Fibroblast of villous mesenchyme (primary cell): ENCODE measurements at regions not wholly inside any gene's neighbourhood (a gene's known extent, or its start where the extent isn't known, plus 50 kb on each side); places are given as distances from the start of the nearest gene placed in this dataset.

Source experiments
- DNase-seq: peaks from one replicate; pipeline ENCODE4 v3.0.0-alpha.2; 2010; ENCODE audit warnings: low read depth
- H3K4me3 ChIP-seq: 2 replicates; pipeline ENCODE4 v1.5.1; 2011; ENCODE audit warnings: low read depth, mild to moderate bottlenecking, low read length
- TF ChIP-seq, protein P1 (sequence below): IDR thresholded peaks from 2 replicates; pipeline ENCODE4 v1.5.1; 2012; ENCODE audit warnings: low read depth, mild to moderate bottlenecking, low read length; ENCODE audit not compliant: insufficient read depth

DNA sequence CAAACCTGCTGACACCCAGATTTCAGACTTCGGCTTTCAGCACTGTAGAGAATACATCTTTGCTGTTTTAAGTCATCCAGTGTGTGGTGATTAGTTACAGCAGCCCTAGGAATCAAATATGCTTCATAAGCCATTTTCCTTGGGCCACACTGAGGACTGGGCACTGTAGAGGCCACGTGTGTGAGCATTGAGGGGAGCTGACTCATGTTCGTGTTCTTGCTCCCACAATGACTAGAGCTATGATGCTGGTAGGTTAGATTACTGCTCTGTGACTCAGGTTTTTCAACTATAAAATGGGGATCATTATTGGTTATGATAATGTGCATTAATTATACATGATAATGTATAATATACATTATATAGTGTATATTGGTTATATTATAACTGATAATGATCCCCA, 96.5 kb upstream of the PALM2AKAP2 start:
- TF ChIP-seq, protein P1, sequence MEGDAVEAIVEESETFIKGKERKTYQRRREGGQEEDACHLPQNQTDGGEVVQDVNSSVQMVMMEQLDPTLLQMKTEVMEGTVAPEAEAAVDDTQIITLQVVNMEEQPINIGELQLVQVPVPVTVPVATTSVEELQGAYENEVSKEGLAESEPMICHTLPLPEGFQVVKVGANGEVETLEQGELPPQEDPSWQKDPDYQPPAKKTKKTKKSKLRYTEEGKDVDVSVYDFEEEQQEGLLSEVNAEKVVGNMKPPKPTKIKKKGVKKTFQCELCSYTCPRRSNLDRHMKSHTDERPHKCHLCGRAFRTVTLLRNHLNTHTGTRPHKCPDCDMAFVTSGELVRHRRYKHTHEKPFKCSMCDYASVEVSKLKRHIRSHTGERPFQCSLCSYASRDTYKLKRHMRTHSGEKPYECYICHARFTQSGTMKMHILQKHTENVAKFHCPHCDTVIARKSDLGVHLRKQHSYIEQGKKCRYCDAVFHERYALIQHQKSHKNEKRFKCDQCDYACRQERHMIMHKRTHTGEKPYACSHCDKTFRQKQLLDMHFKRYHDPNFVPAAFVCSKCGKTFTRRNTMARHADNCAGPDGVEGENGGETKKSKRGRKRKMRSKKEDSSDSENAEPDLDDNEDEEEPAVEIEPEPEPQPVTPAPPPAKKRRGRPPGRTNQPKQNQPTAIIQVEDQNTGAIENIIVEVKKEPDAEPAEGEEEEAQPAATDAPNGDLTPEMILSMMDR = no peak
- no peak overlapping the region for H3K4me3 ChIP-seq
- DNase-seq = no peak

DNA sequence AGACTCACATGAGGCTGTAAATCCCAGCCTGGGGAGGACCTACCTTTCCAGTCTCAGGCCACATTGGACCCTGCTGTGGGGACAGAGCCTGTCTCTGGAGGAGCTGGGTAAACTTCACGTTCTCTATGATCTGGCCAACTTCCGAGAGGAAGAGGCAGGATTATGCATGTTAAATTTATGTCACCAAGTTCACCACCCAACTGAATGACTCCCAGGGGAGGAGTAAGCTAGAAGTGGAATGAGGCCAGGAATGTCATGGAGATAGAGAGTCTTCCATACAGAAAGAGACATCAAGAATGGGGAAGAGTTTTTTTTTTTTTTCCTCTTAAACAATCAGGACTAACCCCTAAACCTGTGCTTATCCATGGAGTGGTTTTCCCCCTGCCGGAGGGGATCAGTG, 90.3 kb upstream of the PALM2AKAP2 start:
- no peak for DNase-seq
- no peak overlapping the region for H3K4me3 ChIP-seq
- TF ChIP-seq, protein P1 = no peak

- DNase-seq = no peak
- TF ChIP-seq, protein P1 = no peak
- no peak overlapping the region for H3K4me3 ChIP-seq
Observed at GRCh38 chr9:109699019-109699418, 81.0 kb upstream of the PALM2AKAP2 start.

DNA sequence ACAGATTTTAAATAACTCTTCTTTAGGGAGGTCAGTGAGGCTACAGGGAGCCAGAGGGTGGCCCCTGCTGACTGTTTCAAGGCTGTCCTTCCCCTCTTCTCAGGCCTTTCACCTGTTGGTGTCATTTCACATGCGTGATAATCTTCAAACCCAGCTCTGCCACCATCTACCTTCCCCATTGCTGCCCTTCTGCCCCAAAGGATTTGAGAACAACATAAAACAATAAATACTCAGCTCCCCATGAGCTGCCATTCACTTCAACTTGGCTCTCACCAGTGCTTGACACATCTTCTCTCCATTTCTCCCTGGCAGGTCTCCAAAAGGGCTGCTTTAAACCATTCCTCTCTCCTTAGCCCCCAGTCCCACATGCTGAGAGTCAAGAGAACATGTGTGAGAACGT, 75.5 kb upstream of the PALM2AKAP2 start:
- no peak overlapping the region for H3K4me3 ChIP-seq
- TF ChIP-seq, protein P1 = no peak
- no peak for DNase-seq

- TF ChIP-seq, protein P1 = peak; percentile 33
- DNase-seq = peak; percentile 32
- no peak overlapping the region for H3K4me3 ChIP-seq
Observed at GRCh38 chr9:109705515-109705914, 74.5 kb upstream of the PALM2AKAP2 start.

DNA sequence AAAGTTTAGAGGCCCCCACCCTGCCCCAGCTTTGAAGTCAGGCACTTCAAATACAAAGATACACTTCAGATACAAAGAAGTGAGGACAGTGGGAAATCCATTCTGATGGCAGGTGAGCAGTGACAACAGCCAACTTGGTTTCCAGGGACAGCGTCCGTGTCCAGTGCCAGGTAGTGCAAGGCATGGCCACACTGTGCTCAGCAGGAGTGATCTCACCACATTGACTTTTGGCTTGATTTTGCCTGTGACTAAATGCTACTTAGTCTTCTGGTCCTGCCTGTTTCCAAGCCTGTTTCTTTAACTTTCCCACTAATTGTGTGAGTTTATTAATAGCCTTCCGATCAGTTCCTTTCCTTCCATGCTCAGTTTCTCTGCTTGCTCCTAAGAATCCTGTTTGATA, 72.6 kb upstream of the PALM2AKAP2 start:
- DNase-seq = no peak
- TF ChIP-seq, protein P1 = no peak
- no peak overlapping the region for H3K4me3 ChIP-seq

DNA sequence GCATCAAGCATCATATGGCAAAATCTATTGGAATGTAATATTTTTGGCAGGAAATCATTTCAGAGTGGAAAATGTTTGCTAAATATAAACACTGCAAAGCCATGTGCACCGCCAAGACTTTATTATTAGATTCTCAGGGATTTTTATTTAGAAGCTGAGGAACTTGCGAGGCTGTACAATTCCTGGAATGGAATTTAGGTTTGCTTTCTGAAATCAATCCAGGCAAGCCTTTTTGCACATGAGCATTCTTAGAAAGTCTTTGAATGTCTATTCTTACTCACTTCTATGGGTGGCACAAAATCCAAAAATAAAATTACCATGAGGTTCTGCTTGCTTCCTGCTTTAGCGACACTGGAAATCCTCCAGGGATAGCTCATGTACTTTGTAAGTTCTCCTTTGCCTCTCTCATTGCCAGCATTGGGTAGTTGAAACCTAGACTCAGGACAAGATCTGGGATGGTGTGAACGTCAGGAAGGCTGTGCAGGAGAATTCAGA, 71.5 kb upstream of the PALM2AKAP2 start:
- H3K4me3 ChIP-seq = no peak overlapping the region
- no peak for DNase-seq
- TF ChIP-seq, protein P1 = no peak
